Neural progenitor cell (in vitro differentiated cells): ENCODE measurements at regions not wholly inside any gene's neighbourhood (a gene's known extent, or its start where the extent isn't known, plus 50 kb on each side); places are given as distances from the start of the nearest gene placed in this dataset.
"Not testable (repeated sequence)": the region's sequence is repeated elsewhere in the genome, so short reads cannot be mapped to it uniquely, and the experiment has no call there.

Experiments
- CTCF ChIP-seq: fragments of 200-600 bp; sonication (generic); IDR thresholded peaks from 2 replicates; pipeline ENCODE4 v1.5.1; 2017; ENCODE audit warnings: antibody characterized with exemption, mild to moderate bottlenecking
- EZH2 ChIP-seq: fragments of 200-600 bp; sonication (generic); IDR thresholded peaks from 2 replicates; pipeline ENCODE4 v1.6.1; 2017; ENCODE audit warnings: antibody characterized with exemption, mild to moderate bottlenecking, moderate library complexity

- TF ChIP-seq EZH2, CTCF: not testable (repeated sequence)
Measured at GRCh38 chr2:44092519-44092918, 76.2 kb upstream of the PPM1B start.
